ENCODE measurements at regions not wholly inside any gene's neighbourhood (a gene's known extent, or its start where the extent isn't known, plus 50 kb on each side); places are given as distances from the start of the nearest gene placed in this dataset.

DNA sequence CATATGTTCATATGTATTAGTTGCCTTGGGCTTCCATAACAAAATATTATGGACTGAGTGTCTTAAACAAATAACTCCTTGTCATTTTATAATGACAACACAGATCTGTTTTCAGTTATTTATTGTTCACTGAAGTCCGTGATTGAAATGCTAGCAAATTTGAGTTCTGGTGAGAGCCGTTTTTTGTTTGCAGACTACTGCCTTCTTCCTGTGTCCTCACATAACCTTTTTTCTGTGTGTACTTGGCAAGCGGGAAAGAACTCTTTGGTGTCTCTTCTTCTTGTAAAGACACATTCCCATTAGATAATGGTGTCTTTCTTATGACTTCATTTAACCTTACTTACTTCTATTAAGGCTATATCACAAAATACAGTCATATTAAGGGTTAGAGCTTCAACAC lies 482.9 kb upstream of the EYS start:
- POLR2A ChIA-PET: no interaction called here
- no peak for FAIRE-seq
- Histone ChIP-seq H3K4me2 (ENCODE audit: insufficient read depth, low read length) (no peak overlapping the region), H3K9ac (ENCODE audit: insufficient read depth in 1 of 2, low read depth in 2 of 2, low read length in 2 of 2) (no peak overlapping the region), H3K9me3 (replicated peaks; ENCODE audit: control insufficient read depth, insufficient read depth, low read depth, low read length) (no peaks in the 10 kb centered on the region), H3K27me3 (ENCODE audit: control insufficient read depth in 2 of 2, insufficient read depth in 2 of 2, low read length in 2 of 2) (no peaks in the 10 kb centered on the region), H4K20me1 (replicated peaks; ENCODE audit: control insufficient read depth, insufficient read depth, low read length) (no peaks in the 10 kb centered on the region), H2AFZ (ENCODE audit: low read depth, low read length) (no peak overlapping the region), H3K79me2 (ENCODE audit: control insufficient read depth, insufficient read depth, low read length) (no peaks in the 10 kb centered on the region), H3K4me3 (no peak overlapping the region), H3K27ac (ENCODE audit: extremely low read depth, low read depth, low read length) (no peak overlapping the region), H3K4me1 (replicated peaks in 1 of 2; ENCODE audit: control insufficient read depth in 2 of 2, insufficient read depth in 2 of 2, low read length in 2 of 2) (no peaks in the 10 kb centered on the region), H3K36me3 (ENCODE audit: control insufficient read depth, insufficient read depth, low read length) (no peaks in the 10 kb centered on the region), H3K9me1 (ENCODE audit: control insufficient read depth, insufficient read depth, low read length) (no peaks in the 10 kb centered on the region)
- in situ Hi-C loops (cut with MboI) (no loop called here), intact Hi-C loops (cut with micrococcal nuclease) (no loop called here)
- no peak for ATAC-seq
- BruUV-seq (replicated peaks): no TSS peak
- WGBS (ENCODE audit: insufficient coverage, low coverage, missing lambda C conversion rate): 2% methylated on average over 3 of the region's 3 CpGs
- DNase-seq (ENCODE audit: extremely low read depth in 1 of 4, low spot score in 3 of 4): no peak
- CTCF ChIA-PET (ENCODE audit: low intra/inter-chr PET ratio): no interaction called here
- TF ChIP-seq RB1 (IDR thresholded peaks at IDR 0.05; ENCODE audit: low read depth): no peak
- no peak for TF ChIP-seq CXXC5 (CRISPR knock-in tag; IDR thresholded peaks at IDR 0.05)
- TF ChIP-seq, protein P1, sequence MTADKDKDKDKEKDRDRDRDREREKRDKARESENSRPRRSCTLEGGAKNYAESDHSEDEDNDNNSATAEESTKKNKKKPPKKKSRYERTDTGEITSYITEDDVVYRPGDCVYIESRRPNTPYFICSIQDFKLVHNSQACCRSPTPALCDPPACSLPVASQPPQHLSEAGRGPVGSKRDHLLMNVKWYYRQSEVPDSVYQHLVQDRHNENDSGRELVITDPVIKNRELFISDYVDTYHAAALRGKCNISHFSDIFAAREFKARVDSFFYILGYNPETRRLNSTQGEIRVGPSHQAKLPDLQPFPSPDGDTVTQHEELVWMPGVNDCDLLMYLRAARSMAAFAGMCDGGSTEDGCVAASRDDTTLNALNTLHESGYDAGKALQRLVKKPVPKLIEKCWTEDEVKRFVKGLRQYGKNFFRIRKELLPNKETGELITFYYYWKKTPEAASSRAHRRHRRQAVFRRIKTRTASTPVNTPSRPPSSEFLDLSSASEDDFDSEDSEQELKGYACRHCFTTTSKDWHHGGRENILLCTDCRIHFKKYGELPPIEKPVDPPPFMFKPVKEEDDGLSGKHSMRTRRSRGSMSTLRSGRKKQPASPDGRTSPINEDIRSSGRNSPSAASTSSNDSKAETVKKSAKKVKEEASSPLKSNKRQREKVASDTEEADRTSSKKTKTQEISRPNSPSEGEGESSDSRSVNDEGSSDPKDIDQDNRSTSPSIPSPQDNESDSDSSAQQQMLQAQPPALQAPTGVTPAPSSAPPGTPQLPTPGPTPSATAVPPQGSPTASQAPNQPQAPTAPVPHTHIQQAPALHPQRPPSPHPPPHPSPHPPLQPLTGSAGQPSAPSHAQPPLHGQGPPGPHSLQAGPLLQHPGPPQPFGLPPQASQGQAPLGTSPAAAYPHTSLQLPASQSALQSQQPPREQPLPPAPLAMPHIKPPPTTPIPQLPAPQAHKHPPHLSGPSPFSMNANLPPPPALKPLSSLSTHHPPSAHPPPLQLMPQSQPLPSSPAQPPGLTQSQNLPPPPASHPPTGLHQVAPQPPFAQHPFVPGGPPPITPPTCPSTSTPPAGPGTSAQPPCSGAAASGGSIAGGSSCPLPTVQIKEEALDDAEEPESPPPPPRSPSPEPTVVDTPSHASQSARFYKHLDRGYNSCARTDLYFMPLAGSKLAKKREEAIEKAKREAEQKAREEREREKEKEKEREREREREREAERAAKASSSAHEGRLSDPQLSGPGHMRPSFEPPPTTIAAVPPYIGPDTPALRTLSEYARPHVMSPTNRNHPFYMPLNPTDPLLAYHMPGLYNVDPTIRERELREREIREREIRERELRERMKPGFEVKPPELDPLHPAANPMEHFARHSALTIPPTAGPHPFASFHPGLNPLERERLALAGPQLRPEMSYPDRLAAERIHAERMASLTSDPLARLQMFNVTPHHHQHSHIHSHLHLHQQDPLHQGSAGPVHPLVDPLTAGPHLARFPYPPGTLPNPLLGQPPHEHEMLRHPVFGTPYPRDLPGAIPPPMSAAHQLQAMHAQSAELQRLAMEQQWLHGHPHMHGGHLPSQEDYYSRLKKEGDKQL (CRISPR knock-in tag; IDR thresholded peaks at IDR 0.05; ENCODE audit: borderline replicate concordance): no peak
- TF ChIP-seq GTF2E2 (tag; IDR thresholded peaks at IDR 0.05): no peak
- TF ChIP-seq, protein P2, sequence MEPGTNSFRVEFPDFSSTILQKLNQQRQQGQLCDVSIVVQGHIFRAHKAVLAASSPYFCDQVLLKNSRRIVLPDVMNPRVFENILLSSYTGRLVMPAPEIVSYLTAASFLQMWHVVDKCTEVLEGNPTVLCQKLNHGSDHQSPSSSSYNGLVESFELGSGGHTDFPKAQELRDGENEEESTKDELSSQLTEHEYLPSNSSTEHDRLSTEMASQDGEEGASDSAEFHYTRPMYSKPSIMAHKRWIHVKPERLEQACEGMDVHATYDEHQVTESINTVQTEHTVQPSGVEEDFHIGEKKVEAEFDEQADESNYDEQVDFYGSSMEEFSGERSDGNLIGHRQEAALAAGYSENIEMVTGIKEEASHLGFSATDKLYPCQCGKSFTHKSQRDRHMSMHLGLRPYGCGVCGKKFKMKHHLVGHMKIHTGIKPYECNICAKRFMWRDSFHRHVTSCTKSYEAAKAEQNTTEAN (CRISPR knock-in tag; IDR thresholded peaks at IDR 0.05): no peak
- TF ChIP-seq, protein P3, sequence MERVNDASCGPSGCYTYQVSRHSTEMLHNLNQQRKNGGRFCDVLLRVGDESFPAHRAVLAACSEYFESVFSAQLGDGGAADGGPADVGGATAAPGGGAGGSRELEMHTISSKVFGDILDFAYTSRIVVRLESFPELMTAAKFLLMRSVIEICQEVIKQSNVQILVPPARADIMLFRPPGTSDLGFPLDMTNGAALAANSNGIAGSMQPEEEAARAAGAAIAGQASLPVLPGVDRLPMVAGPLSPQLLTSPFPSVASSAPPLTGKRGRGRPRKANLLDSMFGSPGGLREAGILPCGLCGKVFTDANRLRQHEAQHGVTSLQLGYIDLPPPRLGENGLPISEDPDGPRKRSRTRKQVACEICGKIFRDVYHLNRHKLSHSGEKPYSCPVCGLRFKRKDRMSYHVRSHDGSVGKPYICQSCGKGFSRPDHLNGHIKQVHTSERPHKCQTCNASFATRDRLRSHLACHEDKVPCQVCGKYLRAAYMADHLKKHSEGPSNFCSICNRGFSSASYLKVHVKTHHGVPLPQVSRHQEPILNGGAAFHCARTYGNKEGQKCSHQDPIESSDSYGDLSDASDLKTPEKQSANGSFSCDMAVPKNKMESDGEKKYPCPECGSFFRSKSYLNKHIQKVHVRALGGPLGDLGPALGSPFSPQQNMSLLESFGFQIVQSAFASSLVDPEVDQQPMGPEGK (CRISPR knock-in tag; IDR thresholded peaks at IDR 0.05; ENCODE audit: borderline replicate concordance): no peak
- no peak for TF ChIP-seq ZNF324 (CRISPR knock-in tag; IDR thresholded peaks at IDR 0.05)
- no peak for TF ChIP-seq PRMT5 (CRISPR knock-in tag; IDR thresholded peaks at IDR 0.05)
- TF ChIP-seq, protein P4, sequence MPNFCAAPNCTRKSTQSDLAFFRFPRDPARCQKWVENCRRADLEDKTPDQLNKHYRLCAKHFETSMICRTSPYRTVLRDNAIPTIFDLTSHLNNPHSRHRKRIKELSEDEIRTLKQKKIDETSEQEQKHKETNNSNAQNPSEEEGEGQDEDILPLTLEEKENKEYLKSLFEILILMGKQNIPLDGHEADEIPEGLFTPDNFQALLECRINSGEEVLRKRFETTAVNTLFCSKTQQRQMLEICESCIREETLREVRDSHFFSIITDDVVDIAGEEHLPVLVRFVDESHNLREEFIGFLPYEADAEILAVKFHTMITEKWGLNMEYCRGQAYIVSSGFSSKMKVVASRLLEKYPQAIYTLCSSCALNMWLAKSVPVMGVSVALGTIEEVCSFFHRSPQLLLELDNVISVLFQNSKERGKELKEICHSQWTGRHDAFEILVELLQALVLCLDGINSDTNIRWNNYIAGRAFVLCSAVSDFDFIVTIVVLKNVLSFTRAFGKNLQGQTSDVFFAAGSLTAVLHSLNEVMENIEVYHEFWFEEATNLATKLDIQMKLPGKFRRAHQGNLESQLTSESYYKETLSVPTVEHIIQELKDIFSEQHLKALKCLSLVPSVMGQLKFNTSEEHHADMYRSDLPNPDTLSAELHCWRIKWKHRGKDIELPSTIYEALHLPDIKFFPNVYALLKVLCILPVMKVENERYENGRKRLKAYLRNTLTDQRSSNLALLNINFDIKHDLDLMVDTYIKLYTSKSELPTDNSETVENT (CRISPR knock-in tag; IDR thresholded peaks at IDR 0.05): no peak
- no peak for TF ChIP-seq PYGO2 (tag; IDR thresholded peaks at IDR 0.05)
- no peak for TF ChIP-seq CAMTA2 (CRISPR knock-in tag; conservative IDR thresholded peaks at IDR 0.05)
- no peak for TF ChIP-seq CEBPB (tag; IDR thresholded peaks at IDR 0.05)
- TF ChIP-seq LARP7 (IDR thresholded peaks at IDR 0.05): no peak
- no peak for TF ChIP-seq ZNF76 (CRISPR knock-in tag; IDR thresholded peaks at IDR 0.05; ENCODE audit: borderline replicate concordance)

All from K562 (cell line).